Skeletal muscle tissue (tissue), 3 donors: ENCODE measurements at regions not wholly inside any gene's neighbourhood (a gene's known extent, or its start where the extent isn't known, plus 50 kb on each side); places are given as distances from the start of the nearest gene placed in this dataset.

ENCODE experiments used
- H3K27ac ChIP-seq: one replicate; pipeline ENCODE4 v1.7.0; 2013; ENCODE audit warnings: mild to moderate bottlenecking, low read depth, low read length, inconsistent platforms
- H3K27me3 ChIP-seq, 3 donors: one replicate each; pipeline ENCODE4 v1.7.0; 2013; ENCODE audit warnings: low read length in 3 of 3; ENCODE audit not compliant: control insufficient read depth in 3 of 3, insufficient read depth in 3 of 3
- H3K36me3 ChIP-seq, 3 donors: one replicate each; pipeline ENCODE4 v1.7.0; 2013; ENCODE audit warnings: low read length in 3 of 3; ENCODE audit not compliant: control insufficient read depth in 3 of 3, insufficient read depth in 3 of 3
- H3K4me1 ChIP-seq, 3 donors: one replicate each; pipeline ENCODE4 v1.7.0; 2013; ENCODE audit warnings: low read length in 3 of 3, mild to moderate bottlenecking in 3 of 3; ENCODE audit not compliant: control insufficient read depth in 3 of 3, insufficient read depth in 3 of 3
- H3K4me3 ChIP-seq, 3 donors: one replicate each; pipeline ENCODE4 v1.7.0; 2013; ENCODE audit warnings: low read length in 3 of 3
- H3K9ac ChIP-seq, 3 donors: one replicate each; pipeline ENCODE4 v1.7.0; 2013; ENCODE audit warnings: low read length in 3 of 3, mild to moderate bottlenecking in 3 of 3, moderate library complexity in 2 of 3, low read depth in 1 of 3
- H3K9me3 ChIP-seq, 3 donors: one replicate each; pipeline ENCODE4 v1.7.0; 2013; ENCODE audit warnings: low read length in 3 of 3; ENCODE audit not compliant: control insufficient read depth in 3 of 3
- donor health status: Osteomylitis.

DNA sequence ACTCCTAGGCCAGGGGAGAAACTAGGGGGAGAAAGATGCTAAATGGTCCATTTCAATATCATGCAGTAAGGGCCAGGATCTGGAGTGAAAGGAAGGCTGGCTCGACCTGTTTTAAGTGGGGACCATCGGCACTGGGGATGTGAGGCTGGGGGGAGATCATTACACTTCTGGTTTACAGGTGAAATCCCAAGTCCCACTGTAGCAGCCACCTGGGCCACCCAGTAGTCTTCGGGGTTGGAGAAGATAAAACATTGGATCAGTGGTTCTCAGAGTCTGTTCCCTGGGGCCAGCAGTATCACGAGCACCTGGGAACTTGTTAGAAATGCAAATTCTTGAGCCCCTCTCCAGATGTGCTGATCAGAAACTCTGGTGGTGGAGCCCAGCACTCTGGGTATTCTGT lies 111.3 kb upstream of the ALDH1B1 start:
- H3K4me3 ChIP-seq: no peak overlapping the region
- no peaks in the 10 kb centered on the region for H3K9me3 ChIP-seq
- peaks cover 0 to 3% (median 0%) of the 10 kb centered on the region in 3 donors for H3K27me3 ChIP-seq
- H3K4me1 ChIP-seq: no peaks in the 10 kb centered on the region
- H3K9ac ChIP-seq: no peak overlapping the region
- no peaks in the 10 kb centered on the region for H3K36me3 ChIP-seq
- no peak overlapping the region for H3K27ac ChIP-seq

- H3K4me3 ChIP-seq: no peak overlapping the region
- H3K9me3 ChIP-seq: no peaks in the 10 kb centered on the region
- no peak overlapping the region for H3K9ac ChIP-seq
- no peaks in the 10 kb centered on the region for H3K36me3 ChIP-seq
- H3K27me3 ChIP-seq: peaks cover 0 to 3% (median 0%) of the 10 kb centered on the region in 3 donors
- no peaks in the 10 kb centered on the region for H3K4me1 ChIP-seq
- H3K27ac ChIP-seq: no peak overlapping the region
Measured at GRCh38 chr9:38280251-38280800, 112.2 kb upstream of the ALDH1B1 start.

DNA sequence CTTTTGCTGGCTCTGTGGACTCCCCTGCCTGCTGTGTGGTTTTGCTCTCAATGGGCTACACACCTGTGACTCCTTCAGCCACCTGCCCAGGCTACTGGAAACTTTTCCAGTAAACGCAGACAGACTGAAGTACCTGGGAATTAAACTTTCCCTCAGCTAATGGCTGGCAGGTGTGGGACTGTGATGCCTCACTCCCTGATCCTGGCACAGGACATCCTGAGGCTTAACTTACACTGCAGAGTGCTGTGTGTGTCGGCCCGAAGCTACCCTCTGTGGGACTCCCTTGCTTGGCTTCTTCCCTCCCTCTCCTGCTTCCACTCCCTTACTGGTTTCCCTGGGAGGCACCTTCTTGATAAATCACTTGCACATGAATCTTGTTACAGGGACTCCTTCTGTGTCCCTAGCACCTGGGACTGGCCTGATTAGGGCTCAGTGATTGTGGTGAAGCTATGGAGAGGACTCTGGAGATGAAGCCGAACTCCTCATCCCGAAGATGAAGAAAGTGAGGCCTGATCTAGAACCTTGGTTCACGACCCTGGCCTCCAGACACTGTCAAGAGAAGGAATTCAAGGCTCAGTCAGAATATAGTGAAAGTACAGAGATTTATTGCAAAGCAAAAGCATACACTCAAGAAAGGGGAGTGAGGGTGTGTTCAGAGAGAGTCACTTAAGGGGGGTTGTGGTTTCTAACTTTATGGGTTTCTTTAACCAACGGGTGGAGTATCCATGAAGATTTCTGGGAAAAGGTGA lies 113.4 kb upstream of the ALDH1B1 start:
- no peak overlapping the region for H3K27ac ChIP-seq
- no peak overlapping the region for H3K9ac ChIP-seq
- H3K4me3 ChIP-seq: no peak overlapping the region
- peaks cover 0 to 3% (median 0%) of the 10 kb centered on the region in 3 donors for H3K27me3 ChIP-seq
- no peaks in the 10 kb centered on the region for H3K36me3 ChIP-seq
- no peaks in the 10 kb centered on the region for H3K4me1 ChIP-seq
- no peaks in the 10 kb centered on the region for H3K9me3 ChIP-seq

GRCh38 chr9:38278457-38278856 lies 114.0 kb upstream of the ALDH1B1 start:
- H3K4me1 ChIP-seq: no peaks in the 10 kb centered on the region
- H3K9me3 ChIP-seq: no peaks in the 10 kb centered on the region
- H3K4me3 ChIP-seq: no peak overlapping the region
- peaks cover 0 to 3% (median under 1%) of the 10 kb centered on the region in 3 donors for H3K27me3 ChIP-seq
- no peak overlapping the region for H3K9ac ChIP-seq
- no peaks in the 10 kb centered on the region for H3K36me3 ChIP-seq
- no peak overlapping the region for H3K27ac ChIP-seq

DNA sequence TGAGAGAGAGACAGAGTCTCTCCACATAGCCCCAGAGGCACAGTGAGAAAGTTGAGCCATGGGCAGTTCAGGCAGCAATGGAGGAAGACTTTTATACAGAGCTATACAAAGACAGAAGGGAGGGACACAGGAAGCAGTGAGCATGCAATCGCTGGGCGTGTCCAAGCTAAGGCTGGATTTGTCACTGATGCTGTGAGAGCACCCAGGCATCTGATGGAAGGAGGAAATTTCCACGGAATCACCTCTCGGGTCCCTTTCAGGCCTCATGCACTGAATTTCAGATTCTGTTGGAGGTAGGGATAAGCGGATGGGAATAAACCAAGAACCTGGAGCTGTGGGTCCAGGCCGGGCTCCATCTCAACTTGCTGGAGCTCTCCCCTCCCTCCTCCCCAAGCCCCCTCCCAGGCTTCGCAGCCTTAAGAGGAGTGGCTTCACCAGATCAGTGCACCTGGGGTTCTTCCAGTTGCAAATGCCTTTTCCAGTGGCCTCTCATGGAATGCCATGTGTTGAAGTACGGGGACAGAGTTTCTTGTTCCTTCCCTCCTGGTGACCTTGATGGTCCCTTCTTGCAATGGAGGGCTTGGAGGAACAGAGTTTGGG lies 114.8 kb upstream of the ALDH1B1 start:
- peaks cover 0 to 4% (median 3%) of the 10 kb centered on the region in 3 donors for H3K27me3 ChIP-seq
- H3K4me3 ChIP-seq: no peak overlapping the region
- no peak overlapping the region for H3K9ac ChIP-seq
- no peak overlapping the region for H3K27ac ChIP-seq
- no peaks in the 10 kb centered on the region for H3K4me1 ChIP-seq
- H3K36me3 ChIP-seq: no peaks in the 10 kb centered on the region
- H3K9me3 ChIP-seq: no peaks in the 10 kb centered on the region

- Histone ChIP-seq H3K9me3 (no peaks in the 10 kb centered on the region), H3K4me3 (no peak overlapping the region), H3K27ac (no peak overlapping the region), H3K36me3 (no peaks in the 10 kb centered on the region), H3K27me3 (peaks cover 0 to 5% (median 3%) of the 10 kb centered on the region in 3 donors), H3K9ac (no peak overlapping the region), H3K4me1 (no peaks in the 10 kb centered on the region)
Measured at GRCh38 chr9:38276771-38277439, 115.6 kb upstream of the ALDH1B1 start.

DNA sequence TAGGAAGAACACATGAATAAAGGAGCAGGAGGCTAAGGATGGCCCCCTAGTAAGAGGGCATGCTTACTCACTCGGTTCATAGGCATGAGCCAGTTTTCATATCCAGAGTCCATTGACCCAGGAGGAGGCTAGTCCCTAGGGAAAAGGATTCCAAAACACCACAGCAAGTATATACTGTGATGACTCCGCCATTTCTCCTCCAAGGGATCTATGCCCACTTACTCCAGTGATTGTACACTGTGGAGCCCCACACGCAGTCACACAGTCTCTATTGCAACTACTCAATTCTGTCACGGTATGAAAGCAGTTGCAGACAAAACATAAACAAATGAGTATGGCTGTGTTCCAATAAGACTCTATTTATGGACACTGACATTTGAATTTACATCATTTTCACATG lies 117.7 kb upstream of the ALDH1B1 start:
- no peaks in the 10 kb centered on the region for H3K4me1 ChIP-seq
- no peak overlapping the region for H3K9ac ChIP-seq
- peaks cover 0 to 6% (median 3%) of the 10 kb centered on the region in 3 donors for H3K27me3 ChIP-seq
- H3K27ac ChIP-seq: no peak overlapping the region
- H3K9me3 ChIP-seq: peaks cover 0 to 3% (median 0%) of the 10 kb centered on the region in 3 donors
- H3K4me3 ChIP-seq: no peak overlapping the region
- no peaks in the 10 kb centered on the region for H3K36me3 ChIP-seq

- Histone ChIP-seq H3K27ac (no peak overlapping the region), H3K4me3 (no peak overlapping the region), H3K36me3 (no peaks in the 10 kb centered on the region), H3K27me3 (peaks cover 0 to 6% (median 3%) of the 10 kb centered on the region in 3 donors), H3K9me3 (peaks cover 0 to 3% (median 0%) of the 10 kb centered on the region in 3 donors), H3K4me1 (no peaks in the 10 kb centered on the region), H3K9ac (no peak overlapping the region)
Measured at GRCh38 chr9:38272710-38273109, 119.8 kb upstream of the ALDH1B1 start.

DNA sequence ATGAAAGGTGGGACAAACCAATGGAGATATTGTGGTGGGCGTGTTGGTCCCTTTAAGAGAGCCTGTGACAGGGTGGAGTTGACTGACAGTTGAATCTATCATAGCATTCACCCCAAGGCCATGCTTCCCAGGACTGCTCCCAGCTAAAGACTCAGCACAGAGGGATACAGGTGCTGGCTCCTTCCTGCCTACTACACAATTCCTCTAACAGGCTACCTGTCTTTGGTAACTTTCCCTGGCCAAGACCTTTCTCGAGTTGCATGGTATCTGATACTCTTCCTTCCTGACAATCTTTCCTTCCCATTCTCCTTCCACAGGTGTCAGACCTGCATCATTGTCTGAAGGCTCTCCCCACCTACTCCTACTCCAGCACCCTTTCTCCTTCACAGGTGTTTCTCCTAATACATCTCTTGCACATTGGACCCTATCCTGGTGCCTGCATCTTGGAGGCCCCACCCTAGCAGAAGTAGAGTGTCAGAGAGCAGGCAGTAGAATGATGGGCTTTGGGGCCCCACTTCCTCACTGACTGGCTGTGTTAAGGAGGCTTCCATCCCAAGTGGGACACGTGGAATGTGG lies 120.7 kb upstream of the ALDH1B1 start:
- Histone ChIP-seq H3K27ac (no peak overlapping the region), H3K9me3 (peaks cover 0 to 3% (median 0%) of the 10 kb centered on the region in 3 donors), H3K9ac (no peak overlapping the region), H3K27me3 (peaks cover 0 to 6% (median 0%) of the 10 kb centered on the region in 3 donors), H3K36me3 (no peaks in the 10 kb centered on the region), H3K4me1 (no peaks in the 10 kb centered on the region), H3K4me3 (no peak overlapping the region)
